OCI-LY3 (cell line): ENCODE measurements at regions not wholly inside any gene's neighbourhood (a gene's known extent, or its start where the extent isn't known, plus 50 kb on each side); places are given as distances from the start of the nearest gene placed in this dataset.

Source experiments
- CTCF ChIP-seq: fragments of 200-600, 300-600 bp; sonication (generic); IDR thresholded peaks from 2 replicates; pipeline ENCODE4 v1.5.1; 2014; ENCODE audit warnings: antibody characterized with exemption, low read length, low read depth
- EZH2phosphoT487 ChIP-seq: fragments of 200-600 bp; shearing (Covaris generic); IDR thresholded peaks from 2 replicates; pipeline ENCODE4 v1.6.1; 2018; ENCODE audit warnings: antibody characterized with exemption, mixed run types, low read depth

- TF ChIP-seq CTCF (no peak), EZH2phosphoT487 (no peak)
Observed at GRCh38 chr6:62819640-62820039, 391.6 kb upstream of the FKBP1C start.
